Activated CD4-positive, alpha-beta T cell treated with anti-CD3 and anti-CD28 coated beads, Interleukin-2, Interleukin-6, amounts not matched to agents 100 ng/mL and 50 ng/mL, durations not matched to agents 16 hours and 8 hours (primary cell): ENCODE measurements at regions not wholly inside any gene's neighbourhood (a gene's known extent, or its start where the extent isn't known, plus 50 kb on each side); places are given as distances from the start of the nearest gene placed in this dataset.
A peak's percentile ranks its signal among the peaks of the same experiment; 100 is the strongest.
"Not testable (repeated sequence)": the region's sequence is repeated elsewhere in the genome, so short reads cannot be mapped to it uniquely, and the experiment has no call there.

Source experiments
- DNase-seq: peaks from one replicate; pipeline ENCODE4 v3.0.0-alpha.2; 2020

GRCh38 chr17:83192161-83192788, 112.9 kb downstream of the METRNL start:
- no peak for DNase-seq

- DNase-seq = not testable (repeated sequence)
Measured at GRCh38 chr17:83192789-83193335, 113.5 kb downstream of the METRNL start.

GRCh38 chr17:83193336-83194185, 114.2 kb downstream of the METRNL start:
- no peak for DNase-seq

DNA sequence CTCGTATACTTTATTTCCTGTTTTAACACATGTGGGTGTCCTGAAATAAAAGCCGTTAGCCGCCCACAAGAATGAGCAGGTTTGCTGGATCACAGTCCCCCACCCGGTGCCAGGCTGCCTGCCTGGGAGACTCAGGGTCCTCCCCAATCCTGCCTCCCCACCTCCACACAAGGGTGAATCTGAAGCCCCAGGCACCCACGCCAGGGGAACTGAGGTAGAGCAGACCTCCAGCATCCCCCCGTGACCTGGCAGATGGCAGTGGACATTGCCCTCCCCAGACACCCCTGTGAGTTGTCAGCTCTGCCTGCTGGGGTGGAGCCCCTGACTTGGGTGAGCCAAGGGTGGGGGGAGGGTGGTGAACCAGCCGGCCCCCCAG, 114.8 kb downstream of the METRNL start:
- no peak for DNase-seq

DNA sequence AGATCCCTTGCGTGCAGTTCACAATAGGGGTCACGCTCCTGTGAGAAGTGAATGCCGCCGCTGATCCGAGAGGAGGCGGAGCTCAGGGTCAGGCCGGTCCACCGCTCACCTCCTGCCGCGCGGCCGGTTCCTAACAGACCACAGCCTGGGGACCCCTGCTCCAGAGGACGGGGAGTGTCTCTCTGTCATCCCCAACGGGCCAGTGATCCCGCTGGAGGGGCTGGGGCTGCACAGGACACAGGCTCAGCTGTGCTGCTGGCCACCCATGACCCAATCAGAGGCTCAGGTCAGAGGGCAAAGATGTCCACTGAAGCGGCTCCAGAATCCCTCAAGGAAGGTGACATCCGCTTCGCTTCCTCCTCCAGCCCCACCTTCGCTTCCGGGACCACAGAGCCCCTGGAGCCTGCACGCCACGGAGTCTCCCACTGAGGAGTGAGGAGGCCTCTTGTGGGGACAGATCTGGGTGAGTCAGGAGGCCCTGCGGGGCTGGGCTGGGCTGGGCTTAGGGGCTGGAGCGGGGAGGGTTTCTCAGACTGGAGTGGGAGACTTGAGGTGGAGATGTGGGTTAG, 115.4 kb downstream of the METRNL start:
- no peak for DNase-seq

DNA sequence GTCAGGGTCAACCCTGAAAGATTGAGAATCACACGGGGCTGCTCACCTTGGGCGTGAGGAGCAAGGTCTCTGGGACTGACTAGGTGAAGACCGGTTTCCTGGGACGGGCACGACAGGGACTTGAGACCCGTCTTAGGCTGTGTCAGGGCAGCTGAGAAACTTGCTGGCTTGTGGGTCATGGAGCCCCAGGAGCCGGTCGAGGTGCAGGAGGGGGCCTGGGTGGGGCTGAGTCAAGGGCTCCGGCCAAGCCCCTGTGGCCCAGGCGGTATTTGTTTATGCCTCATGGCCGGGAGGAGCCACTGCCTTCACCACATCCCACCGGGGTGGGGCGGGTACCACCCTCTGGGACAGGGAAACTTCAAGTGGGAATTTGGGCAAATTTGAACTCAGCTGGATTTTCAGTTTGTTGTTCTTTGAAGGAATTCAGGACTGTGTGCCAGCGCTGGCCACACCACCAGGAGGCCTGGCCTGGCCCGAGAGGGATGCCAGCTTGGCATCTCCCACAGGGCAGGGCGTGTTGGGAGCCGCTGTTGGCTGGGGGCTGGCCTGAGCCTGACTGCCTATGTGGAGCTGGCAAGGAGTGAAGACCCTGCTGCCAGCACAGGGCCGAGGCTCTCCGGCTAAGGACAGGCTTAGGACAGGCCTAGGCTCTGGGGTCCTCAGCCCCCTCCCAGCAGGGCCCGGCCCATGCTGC, 116.1 kb downstream of the METRNL start:
- no peak for DNase-seq

GRCh38 chr17:83196024-83196365, 116.6 kb downstream of the METRNL start:
- no peak for DNase-seq

GRCh38 chr17:83196366-83196765, 117.0 kb downstream of the METRNL start:
- DNase-seq = no peak

DNA sequence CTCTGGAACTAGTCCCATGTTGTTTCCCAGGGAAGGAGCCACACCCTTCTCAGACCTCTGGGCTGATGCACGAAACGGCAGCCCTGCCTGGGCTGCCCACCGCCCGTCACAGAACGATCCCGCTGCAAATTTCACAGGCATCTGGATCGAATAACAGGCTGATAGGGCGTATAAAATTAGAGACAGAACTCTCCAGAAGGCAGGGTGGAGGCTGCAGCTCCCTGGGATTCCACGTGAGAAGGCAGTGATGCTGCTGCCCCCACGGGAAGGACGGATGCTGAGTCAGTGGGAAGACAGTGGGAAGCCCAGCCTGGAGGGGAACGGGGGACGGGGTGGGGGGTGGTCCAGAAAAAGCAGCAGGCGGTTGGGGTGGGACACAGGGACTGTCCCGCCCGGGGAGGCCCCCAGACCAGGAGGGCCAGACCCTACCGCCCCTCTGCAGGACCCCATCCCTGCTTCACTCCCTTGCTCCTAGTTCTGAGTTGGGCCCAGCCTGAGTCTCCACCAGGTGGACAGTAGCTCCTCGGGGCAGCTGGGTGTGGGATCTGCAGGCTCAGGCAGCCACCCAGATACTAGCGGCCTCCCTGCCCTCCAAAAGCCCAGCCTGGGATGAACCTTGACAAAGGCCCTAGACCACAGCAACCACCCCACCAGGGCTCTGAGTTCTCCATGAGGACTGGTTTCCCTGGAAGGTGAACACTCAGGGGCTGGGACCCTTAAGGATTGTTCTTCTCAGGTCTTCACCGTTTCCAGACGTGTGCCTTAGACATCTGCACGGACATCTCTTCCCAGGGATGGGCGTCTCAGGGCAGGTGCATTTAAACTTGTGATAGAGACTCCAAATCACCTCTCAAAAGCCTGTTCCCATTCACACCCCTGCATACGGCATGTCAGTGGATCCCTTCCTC, 117.8 kb downstream of the METRNL start:
- DNase-seq = no peak

- DNase-seq = no peak
Measured at GRCh38 chr17:83198366-83199341, 119.2 kb downstream of the METRNL start.

GRCh38 chr17:83199500-83200201, 120.2 kb downstream of the METRNL start:
- DNase-seq = peak; percentile 87

DNA sequence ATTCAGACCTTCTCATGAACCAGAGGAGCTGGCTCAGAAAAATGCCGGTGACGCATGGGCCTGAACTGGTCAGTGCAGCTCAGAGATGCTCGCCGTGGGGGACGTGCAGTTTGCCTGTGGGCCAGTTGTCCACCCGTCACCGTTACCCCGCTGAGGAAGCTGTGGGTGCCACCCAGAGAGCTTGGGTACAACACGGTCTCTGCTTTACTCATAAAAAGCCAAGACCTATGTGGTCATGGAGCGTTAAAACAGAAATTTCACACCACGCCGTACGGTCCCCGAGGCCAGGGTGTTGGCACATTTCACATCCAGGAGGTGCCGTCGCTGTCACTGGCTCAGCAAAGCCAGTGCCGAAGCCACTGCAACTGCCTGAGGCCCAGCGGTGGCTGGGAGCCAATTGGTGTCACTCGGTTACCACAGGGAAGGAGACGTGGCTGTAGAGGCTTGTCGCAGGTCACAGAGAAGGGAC, 120.9 kb downstream of the METRNL start:
- peak; percentile 91 for DNase-seq

GRCh38 chr17:83200751-83201150, 121.3 kb downstream of the METRNL start:
- DNase-seq = no peak

DNA sequence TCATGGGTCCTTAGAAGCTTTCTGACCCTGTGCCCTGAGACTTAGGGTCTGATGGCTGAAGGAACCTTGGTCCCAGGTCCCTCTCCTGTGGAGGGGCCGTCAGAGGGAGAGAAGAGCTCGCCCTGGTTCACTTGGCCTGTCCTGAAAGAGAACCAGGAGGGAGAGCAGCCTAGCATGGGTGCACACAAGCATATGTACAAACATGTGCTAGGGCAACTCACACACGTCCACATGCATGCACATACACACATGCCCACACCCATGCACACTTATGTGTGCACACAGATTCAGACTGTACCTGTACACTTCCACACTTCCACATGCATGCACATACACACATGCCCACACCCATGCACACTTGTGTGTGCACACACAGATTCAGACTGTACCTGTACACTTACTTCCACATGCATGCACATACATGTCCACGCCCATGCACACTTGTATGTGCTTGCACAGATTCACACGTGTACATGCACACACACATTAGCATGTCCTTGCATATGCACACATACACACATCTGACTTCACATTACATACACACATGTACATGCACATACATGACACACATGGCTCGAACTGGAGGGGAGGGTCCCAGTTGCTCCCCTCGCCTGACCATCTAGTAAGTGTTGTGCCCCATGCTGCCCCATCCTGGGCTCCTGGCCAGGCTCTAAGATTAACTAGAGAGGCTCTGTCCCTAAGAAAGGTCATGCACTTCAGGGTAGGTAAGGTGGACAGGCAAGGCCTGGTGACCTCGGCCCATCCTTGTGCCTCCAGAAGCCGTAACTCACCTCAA, 122.0 kb downstream of the METRNL start:
- no peak for DNase-seq

GRCh38 chr17:83202002-83203000, 122.9 kb downstream of the METRNL start:
- no peak for DNase-seq

GRCh38 chr17:83203073-83203471, 123.7 kb downstream of the METRNL start:
- no peak for DNase-seq

DNA sequence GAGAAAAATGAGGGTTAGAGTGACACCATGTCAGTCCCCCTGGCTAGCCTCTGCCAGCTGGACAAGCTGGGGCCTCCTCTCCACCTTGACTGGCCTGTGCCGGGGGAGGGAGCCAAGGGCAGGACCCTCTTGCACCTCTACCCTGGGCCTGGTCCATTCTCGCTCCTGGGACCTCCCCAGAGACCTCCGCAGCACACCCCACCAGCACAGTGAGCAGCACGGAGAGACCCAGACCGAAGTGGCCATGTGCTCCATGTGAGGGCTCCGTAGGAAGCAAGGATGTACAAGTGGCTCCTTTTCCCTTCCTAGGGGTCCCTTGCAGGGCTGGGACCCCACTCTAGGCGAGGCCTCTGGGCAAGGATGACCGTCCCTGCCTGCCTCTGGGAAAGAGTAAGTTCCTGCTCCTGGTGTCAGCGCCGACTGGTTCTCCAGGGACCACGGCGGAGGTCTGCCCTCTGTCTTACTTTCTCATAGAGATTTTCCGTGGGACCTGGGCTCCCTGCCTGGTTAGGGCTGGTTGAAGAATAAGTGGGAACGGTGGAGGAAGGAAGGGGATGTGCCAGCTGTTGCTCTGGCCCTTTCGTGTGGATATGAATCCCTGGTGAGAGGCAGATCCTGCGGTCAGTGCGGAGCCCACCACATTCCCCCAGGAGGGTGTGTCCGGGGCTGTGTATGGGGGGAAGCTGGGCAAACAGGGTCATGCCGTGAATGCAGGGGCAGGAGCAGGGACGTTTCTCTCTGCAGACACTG, 124.2 kb downstream of the METRNL start:
- no peak for DNase-seq
